Endothelial cell of umbilical vein (primary cell): ENCODE measurements at regions not wholly inside any gene's neighbourhood (a gene's known extent, or its start where the extent isn't known, plus 50 kb on each side); places are given as distances from the start of the nearest gene placed in this dataset.

Experiments
- BruUV-seq: library from RNA; stranded (reverse); fragments of 400-500 nt; replicated peaks from 2 replicates; lab custom pipeline; 2021; lab: Mats Ljungman, UMichigan
- CTCF ChIA-PET: fragments of 300-600, 350-600 bp; sonication (Branson Sonifier 250); formaldehyde crosslinking; loops from one replicate; lab custom pipeline; 2021; ENCODE audit warnings: antibody characterized with exemption, inconsistent platforms; lab: Charles Lee
- POLR2A ChIA-PET: fragments of 300-600, 350-600 bp; sonication (Branson Sonifier 250); formaldehyde crosslinking; loops from one replicate; lab custom pipeline; 2021; ENCODE audit warnings: antibody characterized with exemption, inconsistent platforms; lab: Charles Lee
- DNase-seq: peaks from one replicate; pipeline ENCODE4 v3.0.0-alpha.2; 2011; ENCODE audit warnings: low read depth, low spot score
- FAIRE-seq: peaks from 2 replicates; lab custom pipeline; 2011; peaks lifted over from hg19 to GRCh38; lab: Jason Lieb, UNC
- H2AFZ ChIP-seq: 2 replicates; pipeline ENCODE4 v1.6.0; 2012; ENCODE audit warnings: low read depth, low read length, control low read depth, inconsistent platforms
- H3K27ac ChIP-seq: 2 replicates; pipeline ENCODE4 v1.5.1; 2011; ENCODE audit warnings: low read depth, mild to moderate bottlenecking, control low read depth, low read length, moderate library complexity; ENCODE audit not compliant: insufficient read depth
- H3K27me3 ChIP-seq, 2 experiments: 2 replicates each; pipeline versions ENCODE4 v1.6.0 to v1.6.1; 2011; ENCODE audit warnings: low read length in 2 of 2, mixed read lengths in 1 of 2; ENCODE audit not compliant: control insufficient read depth in 2 of 2, insufficient read depth in 2 of 2
- H3K36me3 ChIP-seq, 2 experiments: 2 replicates in 1 of 2; 3 replicates in 1 of 2; pipeline ENCODE4 v1.5.1; 2011; ENCODE audit warnings: low read length in 2 of 2, mild to moderate bottlenecking in 1 of 2, moderate library complexity in 1 of 2; ENCODE audit not compliant: control insufficient read depth in 2 of 2, insufficient read depth in 2 of 2; ENCODE audit errors: extremely low read depth in 1 of 2
- H3K4me1 ChIP-seq: 3 replicates; pipeline ENCODE4 v1.5.1; 2011; ENCODE audit warnings: mild to moderate bottlenecking, low read length; ENCODE audit not compliant: control insufficient read depth, insufficient read depth; ENCODE audit errors: extremely low read depth
- H3K4me2 ChIP-seq: 2 replicates; pipeline ENCODE4 v1.6.1; 2011; ENCODE audit warnings: low read length, control low read depth, mixed read lengths; ENCODE audit not compliant: insufficient read depth
- H3K4me3 ChIP-seq, 3 experiments: fragments of 200-600 bp in 1 of 3; sonication (generic), shearing (Covaris generic) in 1 of 3; replicated peaks in 1 of 3; 2 replicates each; pipeline ENCODE4 v1.5.1; 2011 to 2016; ENCODE audit warnings: control low read depth in 3 of 3, low read length in 3 of 3, mild to moderate bottlenecking in 2 of 3, inconsistent platforms in 1 of 3, low read depth in 1 of 3, moderate library complexity in 1 of 3; ENCODE audit not compliant: insufficient read depth in 1 of 3
- H3K79me2 ChIP-seq: 2 replicates; pipeline ENCODE4 v1.6.0; 2012; ENCODE audit warnings: low read length, inconsistent platforms; ENCODE audit not compliant: control insufficient read depth, insufficient read depth
- H3K9ac ChIP-seq: replicated peaks from 2 replicates; pipeline ENCODE3; 2011; ENCODE audit warnings: low read length, control low read depth; ENCODE audit not compliant: insufficient read depth; ENCODE audit errors: extremely low read depth
- H3K9me1 ChIP-seq: replicated peaks from 3 replicates; pipeline ENCODE4 v1.6.0; 2011; ENCODE audit warnings: mild to moderate bottlenecking, low read length; ENCODE audit not compliant: control insufficient read depth, insufficient read depth; ENCODE audit errors: extremely low read depth
- H3K9me3 ChIP-seq: replicated peaks from 2 replicates; pipeline ENCODE4 v1.5.1; 2012; ENCODE audit warnings: low read length, inconsistent platforms; ENCODE audit not compliant: control insufficient read depth, insufficient read depth
- H4K20me1 ChIP-seq: replicated peaks from 2 replicates; pipeline ENCODE3; 2011; ENCODE audit warnings: mild to moderate bottlenecking, low read length; ENCODE audit not compliant: control insufficient read depth, insufficient read depth; ENCODE audit errors: extremely low read depth
- CTCF ChIP-seq, 2 donors: IDR thresholded peaks; 1 replicate in 1 of 2; 2 replicates in 1 of 2; pipeline ENCODE4 v1.5.1; 2011; ENCODE audit warnings: low read length in 2 of 2, mild to moderate bottlenecking in 2 of 2, moderate library complexity in 2 of 2, control low read depth in 1 of 2, inconsistent platforms in 1 of 2, low read depth in 1 of 2; ENCODE audit not compliant: insufficient read depth in 1 of 2; ENCODE audit errors: extremely low read depth in 1 of 2
- EZH2 ChIP-seq: IDR thresholded peaks from 2 replicates; pipeline ENCODE4 v1.6.1; 2012; ENCODE audit warnings: borderline replicate concordance, low read depth, mild to moderate bottlenecking, moderate library complexity, low read length, inconsistent platforms; ENCODE audit not compliant: severe bottlenecking
- FOS ChIP-seq: IDR thresholded peaks from 2 replicates; pipeline ENCODE4 v1.6.1; 2011; ENCODE audit warnings: mild to moderate bottlenecking, low read length, moderate library complexity, borderline replicate concordance; ENCODE audit not compliant: insufficient read depth
- GATA2 ChIP-seq: IDR thresholded peaks from 2 replicates; pipeline ENCODE4 v1.7.0; 2011; ENCODE audit warnings: low read depth, mild to moderate bottlenecking, moderate library complexity, mixed read lengths, low read length; ENCODE audit not compliant: insufficient read length, insufficient read depth
- JUN ChIP-seq: IDR thresholded peaks from 2 replicates; pipeline ENCODE4 v1.6.1; 2011; ENCODE audit warnings: borderline replicate concordance, low read depth; ENCODE audit not compliant: insufficient read length, insufficient read depth
- MAX ChIP-seq: IDR thresholded peaks from 2 replicates; pipeline ENCODE4 v1.6.1; 2011; ENCODE audit not compliant: insufficient read depth, insufficient read length
- MYC ChIP-seq: IDR thresholded peaks from one replicate; pipeline ENCODE4 v1.6.1; 2011; ENCODE audit warnings: mild to moderate bottlenecking, low read depth, low read length
- POLR2A ChIP-seq: IDR thresholded peaks from 2 replicates; pipeline ENCODE4 v1.6.1; 2012; ENCODE audit warnings: low read depth, mild to moderate bottlenecking, control low read depth, low read length
- POLR2AphosphoS5 ChIP-seq: IDR thresholded peaks from 2 replicates; pipeline ENCODE4 v1.6.1; 2012; ENCODE audit warnings: low read depth, mild to moderate bottlenecking, control low read depth, low read length, moderate library complexity; ENCODE audit not compliant: insufficient read depth
- dilution Hi-C: fragments of 300-500 bp; cut with MboI; formaldehyde crosslinking; loops from one replicate; pipeline ENCODE4 v1.15.0; 2019; ENCODE audit warnings: low sequenced_read_pairs; ENCODE audit not compliant: extremely low pct_ligation_motif_present
- intact Hi-C: fragments of 100-400 bp; cut with micrococcal nuclease; formaldehyde crosslinking; loops from one replicate; pipeline ENCODE4 v1.10.0; 2022

- H3K9me1 ChIP-seq = no peaks in the 10 kb centered on the region
- intact Hi-C loops = no loop called here
- H3K4me3 ChIP-seq = no peak overlapping the region
- H3K4me1 ChIP-seq = no peaks in the 10 kb centered on the region
- dilution Hi-C loops = no loop called here
- DNase-seq (no peak), FAIRE-seq (no peak)
- TF ChIP-seq POLR2A = no peak
- no peak for TF ChIP-seq CTCF (IDR thresholded peaks at IDR 0.05; ENCODE audit: extremely low read depth in 1 of 2, insufficient read depth in 1 of 2, low read depth in 1 of 2, low read length in 2 of 2)
- TF ChIP-seq POLR2AphosphoS5 = no peak
- TF ChIP-seq FOS = no peak
- no peak for TF ChIP-seq JUN
- TF ChIP-seq GATA2 = no peak
- TF ChIP-seq EZH2 = no peak
- no peak for TF ChIP-seq MAX
- TF ChIP-seq MYC = no peak
- H3K36me3 ChIP-seq = no peaks in the 10 kb centered on the region
- no peaks in the 10 kb centered on the region for H3K79me2 ChIP-seq
- no peak overlapping the region for H3K9ac ChIP-seq
- no peaks in the 10 kb centered on the region for H3K9me3 ChIP-seq
- no peak overlapping the region for H3K4me2 ChIP-seq
- no peaks in the 10 kb centered on the region for H4K20me1 ChIP-seq
- BruUV-seq = no TSS peak
- H2AFZ ChIP-seq = no peak overlapping the region
- POLR2A ChIA-PET = no interaction called here
- CTCF ChIA-PET = no interaction called here
- no peak overlapping the region for H3K27ac ChIP-seq
- no peaks in the 10 kb centered on the region for H3K27me3 ChIP-seq
Observed at GRCh38 chr4:132056496-132056895, 1092.6 kb upstream of the PCDH10 start.
